ENCODE measurements at regions not wholly inside any gene's neighbourhood (a gene's known extent, or its start where the extent isn't known, plus 50 kb on each side); places are given as distances from the start of the nearest gene placed in this dataset.

DNA sequence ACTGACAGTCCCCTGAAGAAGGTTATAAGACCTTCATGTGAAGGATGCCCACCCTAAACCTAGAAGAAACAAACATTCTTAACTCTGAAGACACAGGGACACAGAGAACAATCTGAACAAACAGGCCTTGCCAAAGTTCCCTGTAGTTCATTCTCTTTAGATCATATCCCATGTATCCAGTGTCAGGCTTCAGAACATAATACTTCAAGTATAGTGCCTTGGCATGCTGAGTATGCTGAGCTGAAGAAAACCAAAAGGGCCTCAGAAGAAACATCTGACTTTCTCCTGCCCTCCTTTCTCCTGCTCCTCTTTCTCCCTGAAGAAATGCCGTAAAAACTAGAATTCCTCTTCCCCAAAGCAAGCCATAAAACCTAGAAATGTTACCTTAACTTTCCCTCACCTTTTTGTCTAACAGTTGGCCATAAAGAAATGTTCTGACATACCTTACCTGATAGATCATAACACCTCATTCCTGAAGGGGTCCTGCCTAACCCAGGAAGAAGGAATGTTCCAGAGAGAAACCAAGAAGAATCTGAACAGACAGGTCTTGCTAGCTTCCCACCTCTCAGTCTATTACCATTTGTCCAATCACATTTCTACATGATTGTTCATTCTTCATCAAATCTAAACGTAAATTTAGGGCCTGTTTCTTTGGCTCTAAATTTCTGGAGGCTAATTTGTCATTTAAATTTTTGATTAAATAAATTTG, 160.1 kb upstream of the ZC3H15 start:
- ChIA-PET CTCF (no interaction called here), POLR2A (no interaction called here)
- Mint-ChIP-seq H3K27ac (no peak overlapping the region), H3K36me3 (ENCODE audit: low read depth) (peaks cover 2% of the 10 kb centered on the region), H3K9me3 (peaks cover 20% of the 10 kb centered on the region), H3K4me3 (no peak overlapping the region), H3K27me3 (no peaks in the 10 kb centered on the region), H3K4me1 (no peaks in the 10 kb centered on the region)
- no peak for TF ChIP-seq CTCF (IDR thresholded peaks at IDR 0.05)
- ATAC-seq (ENCODE audit: low read depth) (no peak), DNase-seq (no peak)
- intact Hi-C loops (cut with micrococcal nuclease): no loop called here

GRCh38 chr2:186327251-186327868, 158.7 kb upstream of the ZC3H15 start:
- ChIA-PET CTCF (interaction anchor here (0.5 kb wide), 1 partner anchor 215 kb away, joined by 3 read pairs; no protein-coding TSS in a partner anchor), POLR2A (no interaction called here)
- TF ChIP-seq CTCF (IDR thresholded peaks at IDR 0.05): no peak
- intact Hi-C loops (cut with micrococcal nuclease): no loop called here
- no peaks in the 10 kb centered on the region for H3K27me3 Mint-ChIP-seq
- DNase-seq (no peak), ATAC-seq (ENCODE audit: low read depth) (no peak)
- H3K36me3 Mint-ChIP-seq (ENCODE audit: low read depth): peaks cover 2% of the 10 kb centered on the region
- H3K27ac Mint-ChIP-seq: no peak overlapping the region
- no peak overlapping the region for H3K4me3 Mint-ChIP-seq
- H3K9me3 Mint-ChIP-seq: peaks cover 16% of the 10 kb centered on the region
- H3K4me1 Mint-ChIP-seq: no peaks in the 10 kb centered on the region

DNA sequence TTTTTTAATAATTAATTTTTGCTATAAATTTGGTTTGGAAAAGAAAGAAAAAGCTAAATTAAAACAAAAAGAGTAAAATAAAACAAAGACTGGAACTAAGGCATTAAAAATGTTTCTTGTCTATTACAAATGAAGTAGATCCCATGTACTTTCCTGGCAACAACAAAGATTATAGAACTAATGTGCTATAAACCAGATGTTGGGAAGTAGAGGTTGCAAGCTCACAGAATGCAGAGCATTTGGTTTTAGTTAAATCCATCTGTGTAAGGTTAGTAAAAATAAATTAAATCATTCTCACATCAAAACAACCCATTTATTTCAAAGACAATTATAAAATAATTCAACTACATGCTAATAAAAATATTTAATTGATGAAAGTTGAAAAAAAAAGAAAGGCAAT, 157.2 kb upstream of the ZC3H15 start:
- Mint-ChIP-seq H3K36me3 (ENCODE audit: low read depth) (no peaks in the 10 kb centered on the region), H3K27me3 (no peaks in the 10 kb centered on the region), H3K4me3 (no peak overlapping the region), H3K4me1 (no peaks in the 10 kb centered on the region), H3K9me3 (peaks cover 8% of the 10 kb centered on the region), H3K27ac (no peak overlapping the region)
- no peak for TF ChIP-seq CTCF (IDR thresholded peaks at IDR 0.05)
- CTCF ChIA-PET: no interaction called here
- DNase-seq (no peak), ATAC-seq (ENCODE audit: low read depth) (no peak)
- POLR2A ChIA-PET: no interaction called here
- intact Hi-C loops (cut with micrococcal nuclease): no loop called here

- Mint-ChIP-seq H3K9me3 (peaks cover 13% of the 10 kb centered on the region), H3K4me3 (no peak overlapping the region), H3K27ac (no peak overlapping the region), H3K36me3 (ENCODE audit: low read depth) (no peaks in the 10 kb centered on the region), H3K4me1 (no peaks in the 10 kb centered on the region), H3K27me3 (no peaks in the 10 kb centered on the region)
- CTCF ChIA-PET: no interaction called here
- ATAC-seq (ENCODE audit: low read depth): no peak
- no peak for TF ChIP-seq CTCF (IDR thresholded peaks at IDR 0.05)
- no peak for DNase-seq
- intact Hi-C loops (cut with micrococcal nuclease): no loop called here
- POLR2A ChIA-PET: no interaction called here
These were observed 156.0 kb upstream of the ZC3H15 start for GRCh38 chr2:186330050-186330449.

GRCh38 chr2:186339716-186340115, 146.3 kb upstream of the ZC3H15 start:
- intact Hi-C loops (cut with micrococcal nuclease): no loop called here
- CTCF ChIA-PET: no interaction called here
- Mint-ChIP-seq H3K4me3 (no peak overlapping the region), H3K9me3 (peaks cover 10% of the 10 kb centered on the region), H3K36me3 (ENCODE audit: low read depth) (peaks cover 11% of the 10 kb centered on the region), H3K4me1 (no peaks in the 10 kb centered on the region), H3K27ac (no peak overlapping the region), H3K27me3 (no peaks in the 10 kb centered on the region)
- DNase-seq (no peak), ATAC-seq (ENCODE audit: low read depth) (no peak)
- POLR2A ChIA-PET: no interaction called here
- no peak for TF ChIP-seq CTCF (IDR thresholded peaks at IDR 0.05)
